SJCRH30 (cell line): ENCODE measurements at regions not wholly inside any gene's neighbourhood (a gene's known extent, or its start where the extent isn't known, plus 50 kb on each side); places are given as distances from the start of the nearest gene placed in this dataset.

Source experiments
- DNase-seq, 2 experiments: peaks; one replicate each; pipeline ENCODE4 v3.0.0-alpha.2; 2015 to 2020
- H3K27ac ChIP-seq: fragments of 250-450 bp; sonication (Bioruptor Pico); 2 replicates; pipeline ENCODE4 v1.5.1; 2020; ENCODE audit warnings: mild to moderate bottlenecking, moderate library complexity
- H3K27me3 ChIP-seq: fragments of 250-450 bp; sonication (Bioruptor Pico); 2 replicates; pipeline ENCODE4 v1.5.1; 2020; ENCODE audit warnings: mild to moderate bottlenecking, moderate library complexity
- H3K36me3 ChIP-seq: fragments of 250-450 bp; sonication (Bioruptor Pico); 2 replicates; pipeline ENCODE4 v1.5.1; 2020; ENCODE audit warnings: mild to moderate bottlenecking, moderate library complexity
- H3K4me1 ChIP-seq: fragments of 250-450 bp; sonication (Bioruptor Pico); 2 replicates; pipeline ENCODE4 v1.5.1; 2020; ENCODE audit warnings: mild to moderate bottlenecking, moderate library complexity
- H3K4me3 ChIP-seq: fragments of 250-450 bp; sonication (Bioruptor Pico); 2 replicates; pipeline ENCODE4 v1.5.1; 2020; ENCODE audit warnings: mild to moderate bottlenecking, moderate library complexity
- H3K9me3 ChIP-seq: fragments of 250-450 bp; sonication (Bioruptor Pico); replicated peaks from 2 replicates; pipeline ENCODE4 v1.5.1; 2020; ENCODE audit warnings: mild to moderate bottlenecking, moderate library complexity

DNA sequence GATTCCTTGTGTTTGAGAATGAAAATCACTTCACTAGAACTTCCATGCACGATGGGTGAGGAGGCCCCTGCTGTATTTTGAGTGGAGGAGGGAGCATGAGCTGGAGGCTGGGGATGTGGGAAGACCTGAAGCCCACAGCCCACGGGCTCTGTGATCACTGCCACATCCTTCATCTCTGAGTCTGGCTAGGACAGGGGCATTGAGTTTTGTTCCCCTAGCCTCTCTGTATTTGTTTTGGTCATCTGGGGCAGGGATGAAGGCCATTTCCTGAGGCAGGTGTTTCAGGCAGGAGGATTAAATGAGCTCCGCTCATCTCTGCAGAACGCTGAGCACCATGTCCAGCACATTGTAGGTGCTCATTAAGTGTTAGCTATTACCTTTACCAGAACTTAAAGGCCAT lies 293.6 kb downstream of the GLRX3 start:
- DNase-seq: no peak
- Histone ChIP-seq H3K9me3 (no peaks in the 10 kb centered on the region), H3K36me3 (no peaks in the 10 kb centered on the region), H3K4me3 (no peak overlapping the region), H3K27me3 (no peaks in the 10 kb centered on the region), H3K4me1 (no peaks in the 10 kb centered on the region), H3K27ac (no peak overlapping the region)

DNA sequence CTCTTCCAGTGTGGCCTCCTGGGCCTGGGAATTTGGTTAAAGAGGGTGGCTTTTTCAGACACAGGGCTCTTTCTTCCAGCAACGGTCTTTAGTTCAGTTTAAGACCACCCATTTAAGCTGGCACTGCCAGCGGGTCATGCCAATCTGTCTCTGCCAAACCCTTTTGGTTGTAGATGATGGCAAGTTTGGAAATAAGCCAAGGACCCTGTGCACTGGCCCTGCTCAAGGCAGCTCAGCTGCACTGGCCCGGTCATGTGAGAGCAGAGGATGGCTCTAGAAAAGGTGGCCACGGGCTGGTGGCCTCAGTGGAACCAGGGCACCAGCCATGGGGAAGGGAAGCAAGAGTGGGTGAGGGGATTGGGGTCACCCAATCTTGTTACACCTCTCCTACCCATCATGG lies 294.1 kb downstream of the GLRX3 start:
- Histone ChIP-seq H3K4me1 (no peaks in the 10 kb centered on the region), H3K36me3 (no peaks in the 10 kb centered on the region), H3K4me3 (no peak overlapping the region), H3K9me3 (no peaks in the 10 kb centered on the region), H3K27ac (no peak overlapping the region), H3K27me3 (no peaks in the 10 kb centered on the region)
- DNase-seq: no peak

DNA sequence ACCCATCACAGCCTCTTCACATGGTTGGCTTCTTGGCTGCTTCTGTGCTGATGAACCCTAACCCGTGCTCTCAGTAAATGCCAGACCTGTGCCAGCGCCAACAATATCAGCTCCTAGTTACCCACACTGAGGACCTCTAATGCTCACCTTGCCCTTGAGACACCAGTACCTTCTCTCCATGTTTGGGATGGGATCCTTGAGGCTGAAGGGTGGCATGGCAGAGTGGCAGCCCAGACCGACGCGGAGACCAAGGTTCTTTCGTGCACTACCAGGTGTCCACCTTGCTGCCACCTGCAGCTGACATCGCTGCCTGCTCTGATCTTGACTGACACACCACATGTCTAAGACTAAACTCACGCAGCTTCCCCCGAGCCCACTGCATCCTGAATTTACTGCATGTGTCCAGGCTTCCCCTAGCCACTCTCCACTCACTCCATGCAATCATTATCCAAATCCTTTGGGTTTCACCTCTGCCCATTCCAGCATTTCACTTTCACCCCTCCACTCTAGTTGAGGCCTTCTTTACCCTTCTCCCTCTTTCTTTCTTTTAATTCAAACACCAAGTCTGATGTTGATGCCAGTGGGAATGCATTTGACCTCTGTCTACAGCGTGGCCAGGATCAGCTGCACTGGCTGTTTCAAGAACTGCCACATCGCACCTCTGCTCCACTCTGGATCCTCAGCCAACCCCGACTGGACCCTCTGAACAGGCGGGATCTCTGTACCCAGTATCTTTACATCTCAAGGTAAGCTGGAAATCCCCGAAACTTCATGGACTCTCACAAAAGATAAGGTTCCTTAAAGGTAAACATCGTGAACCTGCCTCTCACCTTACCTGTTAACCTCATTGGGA lies 294.9 kb downstream of the GLRX3 start:
- H3K27ac ChIP-seq: no peak overlapping the region
- H3K36me3 ChIP-seq: no peaks in the 10 kb centered on the region
- H3K9me3 ChIP-seq: no peaks in the 10 kb centered on the region
- DNase-seq: no peak
- H3K4me1 ChIP-seq: no peaks in the 10 kb centered on the region
- no peaks in the 10 kb centered on the region for H3K27me3 ChIP-seq
- no peak overlapping the region for H3K4me3 ChIP-seq

DNA sequence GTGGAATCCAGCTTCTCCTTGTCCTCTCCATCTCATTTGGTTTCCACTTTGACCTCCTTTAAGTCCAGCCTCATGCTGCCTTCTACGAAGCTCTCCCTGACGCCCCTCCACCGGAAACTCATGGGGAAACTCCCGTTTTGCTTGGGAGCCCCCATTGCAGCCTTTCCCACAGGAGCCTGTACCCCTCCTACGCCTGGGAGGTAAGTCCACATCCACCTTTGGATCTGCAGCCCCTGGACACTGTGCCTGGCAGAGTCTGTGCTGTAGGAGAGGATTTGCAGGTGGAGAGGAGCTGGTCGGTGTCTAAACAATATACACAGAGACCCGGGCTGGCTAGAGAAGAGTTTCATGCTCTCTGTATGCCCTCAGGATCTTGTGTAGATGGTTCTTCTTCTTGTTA lies 296.1 kb downstream of the GLRX3 start:
- no peak overlapping the region for H3K27ac ChIP-seq
- no peaks in the 10 kb centered on the region for H3K4me1 ChIP-seq
- no peak for DNase-seq
- H3K36me3 ChIP-seq: no peaks in the 10 kb centered on the region
- no peaks in the 10 kb centered on the region for H3K9me3 ChIP-seq
- no peaks in the 10 kb centered on the region for H3K27me3 ChIP-seq
- H3K4me3 ChIP-seq: no peak overlapping the region

DNA sequence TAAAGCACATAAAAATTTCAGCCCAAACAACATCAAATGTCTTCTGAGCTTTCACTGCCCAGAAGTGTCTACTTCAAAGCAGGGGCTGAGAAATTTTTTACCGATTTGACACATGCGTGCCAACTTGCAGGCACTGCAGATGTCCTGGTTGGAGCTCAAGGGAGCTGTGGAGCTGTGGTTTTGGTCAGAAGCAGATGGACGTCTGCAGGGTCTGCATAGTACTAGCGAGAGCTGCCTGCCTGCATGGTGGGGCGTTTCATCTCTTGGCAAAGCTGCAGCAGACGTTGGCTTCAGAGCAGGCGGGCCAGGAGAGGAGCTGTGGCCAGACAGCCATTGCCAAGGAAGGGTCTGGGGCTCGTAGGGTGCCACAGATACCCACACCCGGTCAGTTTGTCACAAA lies 296.7 kb downstream of the GLRX3 start:
- H3K4me1 ChIP-seq: no peaks in the 10 kb centered on the region
- no peaks in the 10 kb centered on the region for H3K27me3 ChIP-seq
- no peak overlapping the region for H3K27ac ChIP-seq
- no peak overlapping the region for H3K4me3 ChIP-seq
- DNase-seq: no peak
- H3K9me3 ChIP-seq: no peaks in the 10 kb centered on the region
- H3K36me3 ChIP-seq: no peaks in the 10 kb centered on the region

DNA sequence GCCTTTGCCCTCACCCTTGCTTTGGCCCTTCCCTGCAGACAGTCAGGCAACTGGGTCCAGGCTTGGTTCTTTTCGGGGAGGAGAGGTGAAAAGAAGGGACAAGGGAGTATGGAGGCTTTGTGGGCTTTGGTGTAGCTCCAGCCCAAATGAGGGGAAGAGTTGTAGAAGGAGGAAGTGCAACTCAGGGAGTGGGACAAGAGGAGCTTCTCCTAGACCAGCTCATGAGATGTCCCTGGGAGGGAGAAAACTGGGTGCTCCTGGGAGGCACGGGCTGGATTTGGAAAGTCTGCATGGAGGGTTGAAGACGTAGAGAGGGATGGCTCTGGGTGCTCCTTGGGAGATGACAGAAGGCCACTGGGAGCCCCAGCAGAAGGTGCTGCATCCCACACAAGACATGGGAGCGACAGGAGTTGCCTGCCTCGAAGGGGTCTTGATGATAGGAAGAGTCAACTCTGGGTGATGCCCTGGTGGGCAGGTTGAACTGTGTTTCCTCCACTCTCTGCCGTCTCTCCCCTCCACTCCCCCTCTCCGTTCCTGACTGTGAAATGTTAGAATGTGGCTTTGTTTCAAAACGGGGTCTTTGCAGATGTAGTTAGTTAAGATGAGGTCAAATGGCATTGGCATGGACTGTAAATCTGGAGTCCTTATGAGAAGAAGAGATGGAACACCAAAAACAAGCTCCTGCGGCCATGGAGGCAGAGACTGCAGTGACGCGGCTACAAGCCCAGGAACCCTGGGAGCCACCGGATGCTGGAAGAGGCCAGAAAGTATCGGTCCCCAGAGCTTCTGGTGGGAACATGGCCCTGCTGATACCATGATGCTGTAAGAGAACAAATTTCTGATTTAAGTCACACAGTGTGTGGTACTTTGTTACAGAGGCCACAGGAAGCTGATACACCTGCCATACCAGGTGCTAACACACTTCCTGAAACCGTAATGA lies 298.5 kb downstream of the GLRX3 start:
- Histone ChIP-seq H3K4me1 (no peaks in the 10 kb centered on the region), H3K9me3 (no peaks in the 10 kb centered on the region)
- DNase-seq: no peak

DNA sequence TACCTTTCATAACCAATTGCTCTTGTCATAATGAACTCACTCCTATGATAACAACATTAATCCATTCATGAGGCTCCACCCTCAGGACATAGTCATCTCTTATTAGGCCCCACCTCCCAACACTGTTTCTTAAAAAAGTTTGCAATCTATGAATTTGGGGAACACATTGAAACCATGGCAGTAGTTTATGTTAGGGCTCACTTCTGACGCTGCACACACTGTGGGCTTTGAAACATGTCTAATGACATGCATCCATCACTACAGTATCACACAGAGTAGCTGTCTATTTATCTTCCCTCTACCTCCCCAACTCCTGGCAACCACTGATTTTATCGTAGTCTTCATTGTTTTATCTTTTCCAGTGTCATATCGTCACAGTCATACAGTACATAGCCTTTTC lies 299.8 kb downstream of the GLRX3 start:
- Histone ChIP-seq H3K9me3 (no peaks in the 10 kb centered on the region), H3K4me1 (no peaks in the 10 kb centered on the region), H3K27ac (no peak overlapping the region), H3K27me3 (no peaks in the 10 kb centered on the region), H3K4me3 (no peak overlapping the region), H3K36me3 (no peaks in the 10 kb centered on the region)
- no peak for DNase-seq

More for the DNA sequence above, 298.5 kb downstream of the GLRX3 start:
- H3K4me3 ChIP-seq: no peak overlapping the region
- no peaks in the 10 kb centered on the region for H3K27me3 ChIP-seq
- no peaks in the 10 kb centered on the region for H3K36me3 ChIP-seq
- H3K27ac ChIP-seq: no peak overlapping the region

DNA sequence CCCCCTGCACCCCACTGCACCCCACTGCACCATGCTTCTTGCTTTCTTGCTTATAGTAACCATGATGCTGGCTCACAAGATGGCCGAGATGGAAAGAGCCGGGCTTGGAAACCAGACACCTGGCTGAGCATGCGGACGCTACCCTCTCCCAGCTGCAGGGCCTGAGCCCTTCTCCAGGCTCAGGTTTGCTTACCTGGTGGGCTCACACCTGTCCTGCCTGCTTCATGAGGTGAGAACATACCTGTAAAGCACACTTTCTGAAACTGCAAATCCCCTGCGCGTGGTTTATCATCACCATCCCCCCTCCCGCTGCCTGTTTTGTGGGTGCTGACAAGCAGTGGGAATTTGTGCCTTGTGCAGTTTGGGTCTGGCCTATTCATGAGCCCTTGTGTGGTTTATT lies 302.7 kb downstream of the GLRX3 start:
- no peak for DNase-seq

DNA sequence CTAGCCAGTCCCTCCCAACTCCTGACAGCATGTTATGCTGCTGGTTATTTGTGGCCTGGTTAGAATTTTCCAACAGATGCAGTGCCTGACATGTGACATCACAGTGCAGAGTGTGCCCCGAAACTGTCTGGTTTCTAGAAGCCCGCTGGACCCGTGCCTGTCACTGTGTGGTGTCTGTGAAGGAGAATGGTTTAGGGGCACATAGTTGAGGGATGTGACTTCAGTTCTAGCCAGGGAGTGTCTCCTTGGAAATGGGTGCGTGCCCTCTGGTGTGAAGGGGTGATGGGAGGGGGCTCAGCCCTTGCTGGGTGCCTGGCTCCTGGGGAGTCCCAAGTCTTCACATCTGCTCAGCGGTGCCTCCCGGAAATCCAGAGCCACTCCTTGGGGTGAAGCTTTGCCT lies 303.6 kb downstream of the GLRX3 start:
- H3K27ac ChIP-seq: no peak overlapping the region
- no peaks in the 10 kb centered on the region for H3K9me3 ChIP-seq
- H3K36me3 ChIP-seq: no peaks in the 10 kb centered on the region
- no peak overlapping the region for H3K4me3 ChIP-seq
- DNase-seq: no peak
- H3K4me1 ChIP-seq: no peaks in the 10 kb centered on the region
- no peaks in the 10 kb centered on the region for H3K27me3 ChIP-seq

More for the DNA sequence above, 302.7 kb downstream of the GLRX3 start:
- no peak overlapping the region for H3K27ac ChIP-seq
- no peaks in the 10 kb centered on the region for H3K36me3 ChIP-seq
- H3K27me3 ChIP-seq: no peaks in the 10 kb centered on the region
- H3K4me1 ChIP-seq: no peaks in the 10 kb centered on the region
- H3K9me3 ChIP-seq: no peaks in the 10 kb centered on the region
- no peak overlapping the region for H3K4me3 ChIP-seq

DNA sequence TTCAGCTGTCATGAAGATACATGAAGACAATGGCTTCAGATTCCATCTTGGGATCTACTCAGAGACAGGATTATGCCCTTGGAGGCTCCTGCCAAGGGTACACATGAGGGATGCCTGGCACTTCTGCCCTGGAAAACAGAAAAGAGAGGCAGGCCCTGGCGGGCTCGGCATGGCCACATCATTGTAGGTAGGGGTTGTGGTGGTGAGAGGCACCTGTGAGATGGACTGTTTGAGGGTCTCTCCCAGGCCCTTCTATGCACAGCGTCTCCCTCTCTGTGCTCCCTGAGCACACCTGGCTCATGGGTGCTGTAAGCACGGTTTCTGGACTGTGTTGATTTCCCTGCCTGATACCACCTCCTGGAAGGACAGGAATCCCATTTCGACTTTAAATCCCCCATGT lies 304.3 kb downstream of the GLRX3 start:
- H3K4me3 ChIP-seq: no peak overlapping the region
- no peaks in the 10 kb centered on the region for H3K27me3 ChIP-seq
- DNase-seq: no peak
- H3K4me1 ChIP-seq: no peaks in the 10 kb centered on the region
- H3K36me3 ChIP-seq: no peaks in the 10 kb centered on the region
- H3K27ac ChIP-seq: no peak overlapping the region
- no peaks in the 10 kb centered on the region for H3K9me3 ChIP-seq

DNA sequence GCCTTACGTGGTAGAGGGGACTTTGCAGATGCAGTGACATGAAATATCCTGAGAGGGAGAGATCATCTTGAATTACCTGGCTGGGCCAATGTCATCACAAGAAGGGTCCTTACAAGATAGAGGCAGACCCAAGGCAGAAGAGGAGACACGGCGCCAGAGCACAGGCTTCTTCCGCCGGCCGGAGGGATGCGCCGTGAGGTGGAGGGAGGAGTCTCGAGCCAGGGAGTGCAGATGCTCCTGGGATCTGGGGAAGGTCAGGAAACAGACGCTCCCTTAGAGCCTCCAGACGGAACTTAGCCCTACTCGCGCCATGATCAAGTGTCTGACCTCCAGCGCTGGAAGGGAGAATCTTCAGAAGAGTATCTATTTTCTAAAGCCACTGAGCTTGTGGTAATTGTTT lies 304.8 kb downstream of the GLRX3 start:
- DNase-seq: no peak
- Histone ChIP-seq H3K36me3 (no peaks in the 10 kb centered on the region), H3K9me3 (no peaks in the 10 kb centered on the region), H3K4me3 (no peak overlapping the region), H3K4me1 (no peaks in the 10 kb centered on the region), H3K27ac (no peak overlapping the region), H3K27me3 (no peaks in the 10 kb centered on the region)

DNA sequence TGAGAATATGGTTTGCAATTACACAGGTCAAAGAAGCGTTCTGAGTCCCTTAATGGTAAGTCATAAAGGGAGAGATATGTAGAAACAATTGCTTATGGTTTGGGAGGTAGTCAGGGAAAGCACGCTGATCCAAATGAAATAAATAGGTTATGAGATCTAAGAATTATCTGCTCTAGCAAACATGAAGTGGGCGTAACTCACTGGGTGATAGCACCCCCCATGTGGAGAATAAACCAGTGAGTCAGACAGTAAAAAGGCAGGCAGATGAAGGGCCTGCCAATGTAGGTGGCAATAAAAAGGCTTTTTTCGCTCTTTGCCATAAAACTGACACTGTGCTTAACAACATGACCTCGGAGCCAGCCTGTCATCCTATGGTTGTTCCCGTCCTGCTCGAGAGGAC lies 306.9 kb downstream of the GLRX3 start:
- no peak overlapping the region for H3K4me3 ChIP-seq
- no peaks in the 10 kb centered on the region for H3K27me3 ChIP-seq
- H3K27ac ChIP-seq: no peak overlapping the region
- no peaks in the 10 kb centered on the region for H3K9me3 ChIP-seq
- DNase-seq: no peak
- H3K36me3 ChIP-seq: no peaks in the 10 kb centered on the region
- no peaks in the 10 kb centered on the region for H3K4me1 ChIP-seq

DNA sequence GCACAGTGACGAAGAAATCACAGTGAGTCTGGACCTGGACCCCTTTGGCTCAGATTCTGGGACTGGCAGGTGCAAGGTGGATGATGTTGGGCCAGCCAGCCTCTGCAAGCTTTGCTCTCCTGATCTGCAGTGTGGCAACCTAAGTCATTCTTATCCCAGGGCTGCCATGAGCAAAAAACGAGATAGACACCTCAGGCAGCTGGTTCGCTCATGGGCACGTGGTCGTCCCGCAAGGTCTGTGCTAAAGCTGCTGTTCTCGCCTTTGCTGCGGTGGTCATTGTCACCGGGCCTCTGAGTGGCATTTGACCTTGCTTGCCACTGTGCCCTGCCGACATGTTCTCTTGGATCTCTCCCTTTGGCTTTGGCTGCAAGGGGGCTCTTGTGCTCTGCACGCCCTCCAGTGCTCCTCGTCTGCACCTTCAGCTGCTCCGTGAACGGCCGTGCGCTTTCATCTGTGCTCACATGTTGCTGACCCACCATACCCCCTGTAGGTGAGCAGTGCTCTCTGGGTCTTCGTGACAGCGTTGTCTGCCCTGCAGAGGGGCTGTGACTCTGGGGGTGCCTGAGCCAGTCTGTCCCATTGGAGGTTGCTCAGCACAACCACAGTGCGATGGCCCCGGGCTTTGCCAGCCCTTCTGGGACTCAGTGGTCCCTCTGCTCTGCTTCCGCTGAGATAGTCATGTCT lies 317.0 kb downstream of the GLRX3 start:
- Histone ChIP-seq H3K27me3 (no peaks in the 10 kb centered on the region), H3K4me1 (no peaks in the 10 kb centered on the region), H3K27ac (no peak overlapping the region), H3K4me3 (no peak overlapping the region), H3K36me3 (no peaks in the 10 kb centered on the region), H3K9me3 (no peaks in the 10 kb centered on the region)
- DNase-seq: no peak

DNA sequence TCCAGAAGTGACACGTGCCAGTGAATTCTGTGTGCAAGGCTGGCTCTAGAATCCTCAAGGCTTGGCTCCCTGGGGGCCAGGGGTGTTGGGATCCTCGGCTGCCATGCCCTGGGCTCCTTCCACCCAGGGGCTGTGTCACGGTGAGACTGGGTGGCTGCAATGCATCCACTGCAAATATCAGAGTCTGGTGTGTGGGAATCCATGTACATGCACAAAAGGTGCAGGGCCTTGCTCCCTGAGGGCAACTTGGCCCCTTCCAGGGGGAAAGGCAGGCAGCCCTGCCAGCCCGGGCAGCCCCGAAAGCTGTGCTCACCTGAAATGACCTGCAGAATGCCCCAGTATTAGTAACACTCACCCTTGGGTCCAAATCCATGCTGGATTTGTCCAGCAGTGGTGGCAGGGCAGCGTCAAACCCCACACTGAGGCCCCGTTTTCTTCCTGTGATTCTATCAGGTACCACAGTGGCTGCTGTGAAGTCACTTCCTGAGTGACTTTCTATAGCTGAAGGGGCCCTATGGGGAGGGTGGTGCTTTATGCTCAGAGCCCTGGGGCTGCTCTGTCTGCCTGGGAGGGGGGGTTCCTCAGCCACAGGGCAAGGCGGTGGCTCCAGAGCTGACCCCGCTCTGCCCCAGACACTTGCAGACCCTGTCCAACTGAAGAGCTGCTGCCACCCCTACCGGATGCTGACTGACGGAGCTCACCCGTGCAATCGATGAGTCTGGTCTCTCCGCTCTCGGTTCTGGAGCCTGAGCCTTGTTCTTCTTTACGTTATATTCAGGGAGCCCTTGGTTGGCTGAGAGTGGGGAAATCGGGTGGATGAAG lies 317.7 kb downstream of the GLRX3 start:
- DNase-seq: no peak
- Histone ChIP-seq H3K4me1 (no peaks in the 10 kb centered on the region), H3K36me3 (no peaks in the 10 kb centered on the region), H3K27ac (no peak overlapping the region), H3K9me3 (no peaks in the 10 kb centered on the region), H3K27me3 (no peaks in the 10 kb centered on the region), H3K4me3 (no peak overlapping the region)
